ENCODE measurements at regions not wholly inside any gene's neighbourhood (a gene's known extent, or its start where the extent isn't known, plus 50 kb on each side); places are given as distances from the start of the nearest gene placed in this dataset.

DNA sequence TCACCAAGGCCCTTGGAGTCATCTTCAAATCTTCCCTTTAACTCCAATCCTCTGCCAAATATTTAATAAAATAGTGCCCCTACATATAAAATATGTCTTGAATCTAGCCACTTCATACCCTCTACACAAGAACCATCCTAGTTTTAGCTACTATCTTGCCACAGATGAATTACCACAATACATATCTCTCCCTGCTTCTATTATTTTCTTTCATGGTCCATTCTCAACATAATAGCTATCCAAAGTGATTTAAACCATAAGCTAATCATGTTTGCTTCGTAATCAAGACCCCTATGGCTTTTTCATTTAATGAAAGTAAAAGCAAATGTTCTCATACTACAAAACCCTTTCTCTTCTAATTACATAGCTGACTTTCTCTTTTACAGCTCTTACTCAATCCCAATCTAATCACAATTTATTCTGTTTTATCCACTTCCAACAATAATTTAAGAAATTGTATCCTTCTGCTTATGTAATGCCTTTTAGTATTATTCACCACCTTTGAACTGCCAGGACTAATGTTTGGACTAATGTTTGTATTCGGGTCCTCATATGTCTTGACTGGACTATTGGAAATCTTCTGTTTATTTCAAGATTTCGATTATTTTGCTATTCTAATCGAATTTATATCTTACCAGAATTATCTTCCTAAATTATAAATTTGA lies 412.0 kb downstream of the SLITRK1 start:
- no peaks in the 10 kb centered on the region for H3K9me3 ChIP-seq
- TF ChIP-seq POLR2A (IDR thresholded peaks at IDR 0.05) (no peak), CTCF (IDR thresholded peaks at IDR 0.05) (no peak), POLR2AphosphoS5 (IDR thresholded peaks at IDR 0.05) (no peak)
- H3K27me3 ChIP-seq (replicated peaks; ENCODE audit: insufficient read depth), result no peaks in the 10 kb centered on the region
- no peaks in the 10 kb centered on the region for H3K4me1 ChIP-seq (replicated peaks)
- DNase-seq (ENCODE audit: low spot score), result no peak
- no peak overlapping the region for H3K27ac ChIP-seq
- intact Hi-C loops (cut with DNase I), result no loop called here
- 82% methylated on average over 4 of the region's 4 CpGs for WGBS
- no peak overlapping the region for H3K4me3 ChIP-seq
- H3K36me3 ChIP-seq, result no peaks in the 10 kb centered on the region

GRCh38 chr13:83453723-83454122 lies 428.6 kb downstream of the SLITRK1 start:
- Histone ChIP-seq H3K36me3 (no peaks in the 10 kb centered on the region), H3K4me3 (no peak overlapping the region), H3K27me3 (replicated peaks; ENCODE audit: insufficient read depth) (no peaks in the 10 kb centered on the region), H3K27ac (no peak overlapping the region), H3K4me1 (replicated peaks) (no peaks in the 10 kb centered on the region), H3K9me3 (no peaks in the 10 kb centered on the region)
- no peak for DNase-seq (ENCODE audit: low spot score)
- TF ChIP-seq CTCF (IDR thresholded peaks at IDR 0.05) (no peak), POLR2A (IDR thresholded peaks at IDR 0.05) (no peak), POLR2AphosphoS5 (IDR thresholded peaks at IDR 0.05) (no peak)
- intact Hi-C loops (cut with DNase I), result no loop called here
- 86% methylated on average over 11 of the region's 11 CpGs for WGBS

GRCh38 chr13:83453300-83453699 lies 429.0 kb downstream of the SLITRK1 start:
- no peaks in the 10 kb centered on the region for H3K4me1 ChIP-seq (replicated peaks)
- no peaks in the 10 kb centered on the region for H3K36me3 ChIP-seq
- TF ChIP-seq CTCF (IDR thresholded peaks at IDR 0.05), result no peak
- TF ChIP-seq POLR2AphosphoS5 (IDR thresholded peaks at IDR 0.05), result no peak
- TF ChIP-seq POLR2A (IDR thresholded peaks at IDR 0.05), result no peak
- 93% methylated on average over 13 of the region's 13 CpGs for WGBS
- intact Hi-C loops (cut with DNase I), result no loop called here
- no peaks in the 10 kb centered on the region for H3K27me3 ChIP-seq (replicated peaks; ENCODE audit: insufficient read depth)
- no peak for DNase-seq (ENCODE audit: low spot score)
- H3K27ac ChIP-seq, result no peak overlapping the region
- no peak overlapping the region for H3K4me3 ChIP-seq
- no peaks in the 10 kb centered on the region for H3K9me3 ChIP-seq

GRCh38 chr13:83452292-83452950 lies 429.9 kb downstream of the SLITRK1 start:
- Histone ChIP-seq H3K27ac (no peak overlapping the region), H3K9me3 (no peaks in the 10 kb centered on the region), H3K4me1 (replicated peaks) (peaks cover 2% of the 10 kb centered on the region), H3K4me3 (no peak overlapping the region), H3K27me3 (replicated peaks; ENCODE audit: insufficient read depth) (no peaks in the 10 kb centered on the region), H3K36me3 (no peaks in the 10 kb centered on the region)
- 94% methylated on average over 24 of the region's 26 CpGs for WGBS
- no peak for TF ChIP-seq POLR2AphosphoS5 (IDR thresholded peaks at IDR 0.05)
- no peak for TF ChIP-seq CTCF (IDR thresholded peaks at IDR 0.05)
- TF ChIP-seq POLR2A (IDR thresholded peaks at IDR 0.05), result no peak
- DNase-seq (ENCODE audit: low spot score), result no peak
- intact Hi-C loops (cut with DNase I), result no loop called here

DNA sequence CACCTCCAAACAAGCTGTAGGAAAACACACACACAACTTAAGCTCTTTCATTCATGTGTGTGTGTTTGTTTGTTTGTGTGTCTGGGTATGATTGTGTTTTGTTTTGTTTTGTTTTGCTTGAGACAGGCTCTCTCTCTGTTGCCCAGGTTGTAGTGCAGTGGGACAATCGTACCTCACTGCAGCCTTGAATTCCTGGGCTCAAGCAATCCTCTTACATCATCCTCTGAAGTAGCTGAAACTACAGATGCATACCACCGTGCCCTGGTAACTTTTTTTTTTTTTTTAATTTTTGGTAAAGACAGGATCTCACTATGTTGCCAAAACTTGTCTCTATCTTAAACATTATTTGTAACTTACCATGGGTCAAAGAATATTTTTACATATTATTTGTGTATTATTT lies 431.7 kb downstream of the SLITRK1 start:
- Histone ChIP-seq H3K4me1 (replicated peaks) (peaks cover 2% of the 10 kb centered on the region), H3K36me3 (no peaks in the 10 kb centered on the region), H3K27ac (no peak overlapping the region), H3K27me3 (replicated peaks; ENCODE audit: insufficient read depth) (no peaks in the 10 kb centered on the region), H3K4me3 (no peak overlapping the region), H3K9me3 (no peaks in the 10 kb centered on the region)
- DNase-seq (ENCODE audit: low spot score), result no peak
- 51% methylated on average over 2 of the region's 2 CpGs for WGBS
- TF ChIP-seq CTCF (IDR thresholded peaks at IDR 0.05) (no peak), POLR2AphosphoS5 (IDR thresholded peaks at IDR 0.05) (no peak), POLR2A (IDR thresholded peaks at IDR 0.05) (no peak)
- intact Hi-C loops (cut with DNase I), result no loop called here
